Mammary epithelial cell (primary cell): ENCODE measurements at regions not wholly inside any gene's neighbourhood (a gene's known extent, or its start where the extent isn't known, plus 50 kb on each side); places are given as distances from the start of the nearest gene placed in this dataset.

Experiments
- EZH2 ChIP-seq: IDR thresholded peaks from 2 replicates; pipeline ENCODE4 v1.6.1; 2012; ENCODE audit warnings: low read length, inconsistent platforms, borderline replicate concordance
- TF ChIP-seq, protein P1 (sequence below), 2 donors: IDR thresholded peaks in 1 of 2; conservative IDR thresholded peaks in 1 of 2; 2 replicates each; pipeline ENCODE4 v1.5.1; 2011 to 2012; ENCODE audit warnings: inconsistent platforms in 2 of 2, low read length in 2 of 2, mild to moderate bottlenecking in 2 of 2, control low read depth in 1 of 2, low read depth in 1 of 2; ENCODE audit not compliant: insufficient read depth in 1 of 2; ENCODE audit errors: extremely low read depth in 1 of 2

DNA sequence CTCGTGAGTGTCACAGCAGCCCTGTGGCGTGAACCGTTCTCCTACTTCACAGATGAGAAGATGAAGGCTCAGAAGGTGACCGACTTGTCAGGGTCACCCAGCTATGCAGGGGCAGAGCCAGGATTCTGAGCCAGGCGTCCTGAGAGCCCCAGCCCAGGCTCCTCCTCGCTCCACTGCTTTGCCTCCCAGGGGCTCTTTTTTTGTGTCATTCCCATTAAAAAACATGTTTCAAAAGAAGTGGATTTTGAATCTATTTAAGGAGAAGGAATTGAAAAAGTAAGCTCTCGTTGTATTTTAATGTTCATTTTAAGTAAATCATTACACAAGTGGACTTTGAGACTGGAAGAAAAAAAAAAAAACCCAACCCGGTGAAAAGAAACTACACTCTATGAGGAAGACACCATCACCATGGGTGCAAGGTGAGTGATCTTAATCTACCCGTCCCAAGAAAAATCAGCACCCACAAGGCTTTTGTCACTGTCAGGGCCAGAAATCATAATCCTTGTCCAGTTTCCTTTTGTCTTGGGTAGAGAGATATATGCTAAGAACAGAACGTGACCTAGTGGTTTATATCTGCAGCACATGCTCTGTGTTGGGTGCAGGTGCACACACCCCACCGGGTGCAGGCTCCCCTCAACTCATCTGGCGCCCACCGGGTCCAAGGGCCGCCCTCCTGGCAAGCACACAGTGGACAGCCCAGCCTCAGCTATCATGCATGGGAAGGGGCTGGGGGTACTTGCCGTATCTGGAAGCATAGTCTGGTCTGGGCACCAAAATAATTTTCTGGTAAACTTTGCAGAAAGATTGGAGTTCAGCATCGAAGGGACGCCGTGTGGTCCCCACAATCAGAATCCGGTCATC lies 73.5 kb upstream of the ASB18 start:
- TF ChIP-seq, protein P1, sequence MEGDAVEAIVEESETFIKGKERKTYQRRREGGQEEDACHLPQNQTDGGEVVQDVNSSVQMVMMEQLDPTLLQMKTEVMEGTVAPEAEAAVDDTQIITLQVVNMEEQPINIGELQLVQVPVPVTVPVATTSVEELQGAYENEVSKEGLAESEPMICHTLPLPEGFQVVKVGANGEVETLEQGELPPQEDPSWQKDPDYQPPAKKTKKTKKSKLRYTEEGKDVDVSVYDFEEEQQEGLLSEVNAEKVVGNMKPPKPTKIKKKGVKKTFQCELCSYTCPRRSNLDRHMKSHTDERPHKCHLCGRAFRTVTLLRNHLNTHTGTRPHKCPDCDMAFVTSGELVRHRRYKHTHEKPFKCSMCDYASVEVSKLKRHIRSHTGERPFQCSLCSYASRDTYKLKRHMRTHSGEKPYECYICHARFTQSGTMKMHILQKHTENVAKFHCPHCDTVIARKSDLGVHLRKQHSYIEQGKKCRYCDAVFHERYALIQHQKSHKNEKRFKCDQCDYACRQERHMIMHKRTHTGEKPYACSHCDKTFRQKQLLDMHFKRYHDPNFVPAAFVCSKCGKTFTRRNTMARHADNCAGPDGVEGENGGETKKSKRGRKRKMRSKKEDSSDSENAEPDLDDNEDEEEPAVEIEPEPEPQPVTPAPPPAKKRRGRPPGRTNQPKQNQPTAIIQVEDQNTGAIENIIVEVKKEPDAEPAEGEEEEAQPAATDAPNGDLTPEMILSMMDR (conservative IDR thresholded peaks at IDR 0.05 in 1 of 2, IDR thresholded peaks at IDR 0.05 in 1 of 2; ENCODE audit: extremely low read depth in 1 of 2, insufficient read depth in 1 of 2, low read depth in 1 of 2, low read length in 2 of 2) = no peak
- TF ChIP-seq EZH2 = no peak
